ENCODE measurements at regions not wholly inside any gene's neighbourhood (a gene's known extent, or its start where the extent isn't known, plus 50 kb on each side); places are given as distances from the start of the nearest gene placed in this dataset.

- Histone ChIP-seq H4K20me1 (ENCODE audit: control insufficient read depth, insufficient read depth) (no peaks in the 10 kb centered on the region), H3K36me3 (ENCODE audit: control insufficient read depth in 2 of 2, insufficient read depth in 2 of 2, low read length in 1 of 2) (no peaks in the 10 kb centered on the region), H3K27me3 (replicated peaks in 1 of 2; ENCODE audit: control insufficient read depth in 2 of 2, insufficient read depth in 2 of 2, low read length in 1 of 2) (no peaks in the 10 kb centered on the region), H3K4me2 (ENCODE audit: control insufficient read depth, insufficient read depth) (no peak overlapping the region), H2AFZ (ENCODE audit: control insufficient read depth, low read depth, low read length) (no peak overlapping the region), H3K4me3 (no peak overlapping the region), H3K27ac (ENCODE audit: control insufficient read depth, insufficient read depth) (no peak overlapping the region), H3K9me3 (replicated peaks; ENCODE audit: control insufficient read depth, insufficient read depth, low read length) (peaks cover 7% of the 10 kb centered on the region; the same call in 2 of the 3 replicates), H3K79me2 (ENCODE audit: control insufficient read depth, insufficient read depth, low read length) (no peaks in the 10 kb centered on the region), H3K4me1 (ENCODE audit: control insufficient read depth, insufficient read depth, low read length) (peaks cover 28% of the 10 kb centered on the region), H3K9ac (ENCODE audit: control insufficient read depth, insufficient read depth, low read length) (no peak overlapping the region)
- FAIRE-seq (no peak), ATAC-seq (no peak), DNase-seq (ENCODE audit: low read depth, low spot score) (no peak)
- CTCF ChIA-PET: interaction anchor here (0.5 to 1.7 kb wide), 6 partner anchors 64 to 201 kb away, joined by 3 to 4 read pairs (median 4); no protein-coding TSS in a partner anchor
- POLR2A ChIA-PET: interaction anchor here (1.1 to 1.4 kb wide), 2 partner anchors 10 to 66 kb away, joined by 4 to 5 read pairs; no protein-coding TSS in a partner anchor
- RAD21 ChIA-PET (ENCODE audit: unreplicated experiment): interaction anchor here (1.5 kb wide), 1 partner anchor 67 kb away, joined by 7 read pairs; no protein-coding TSS in a partner anchor
- intact Hi-C loops (cut with micrococcal nuclease; ENCODE audit: unreplicated experiment): loop anchor here (5.0 kb wide), 1 partner anchor 67 kb away; no protein-coding TSS in a partner anchor
- no peak for TF ChIP-seq TCF12 (IDR thresholded peaks at IDR 0.05; ENCODE audit: low read depth, low read length)
- no peak for TF ChIP-seq ELK1 (IDR thresholded peaks at IDR 0.05; ENCODE audit: low read depth, low read length)
- no peak for TF ChIP-seq FOXM1 (IDR thresholded peaks at IDR 0.05; ENCODE audit: low read depth, low read length)
- TF ChIP-seq ZBTB4 (CRISPR knock-in tag; IDR thresholded peaks at IDR 0.05): no peak
- TF ChIP-seq BCLAF1 (IDR thresholded peaks at IDR 0.05): no peak
- TF ChIP-seq CTCF (IDR thresholded peaks at IDR 0.05 in 2 of 3, conservative IDR thresholded peaks at IDR 0.05 in 1 of 3; ENCODE audit: control insufficient read depth in 2 of 3, extremely low read depth in 1 of 3, insufficient read depth in 1 of 3, low read depth in 3 of 3, low read length in 3 of 3): no peak
- TF ChIP-seq WRNIP1 (IDR thresholded peaks at IDR 0.05; ENCODE audit: borderline replicate concordance, low read depth, low read length): no peak
- BruUV-seq (replicated peaks): no TSS peak
- in situ Hi-C loops (cut with MboI): no loop called here
- SMC1A ChIA-PET (ENCODE audit: uncharacterized antibody, unreplicated experiment): interaction anchor here (1.4 to 4.5 kb wide), 2 partner anchors 10 to 67 kb away, joined by 3 to 33 read pairs; no protein-coding TSS in a partner anchor
- 29% methylated on average over 4 of the region's 4 CpGs for WGBS (ENCODE audit: insufficient coverage, insufficient replicate concordance, low lambda C conversion rate, missing lambda C conversion rate)
Measured at GRCh38 chr7:41814888-41815287, 112.0 kb upstream of the INHBA start.
